ENCODE measurements at regions not wholly inside any gene's neighbourhood (a gene's known extent, or its start where the extent isn't known, plus 50 kb on each side); places are given as distances from the start of the nearest gene placed in this dataset.

DNA sequence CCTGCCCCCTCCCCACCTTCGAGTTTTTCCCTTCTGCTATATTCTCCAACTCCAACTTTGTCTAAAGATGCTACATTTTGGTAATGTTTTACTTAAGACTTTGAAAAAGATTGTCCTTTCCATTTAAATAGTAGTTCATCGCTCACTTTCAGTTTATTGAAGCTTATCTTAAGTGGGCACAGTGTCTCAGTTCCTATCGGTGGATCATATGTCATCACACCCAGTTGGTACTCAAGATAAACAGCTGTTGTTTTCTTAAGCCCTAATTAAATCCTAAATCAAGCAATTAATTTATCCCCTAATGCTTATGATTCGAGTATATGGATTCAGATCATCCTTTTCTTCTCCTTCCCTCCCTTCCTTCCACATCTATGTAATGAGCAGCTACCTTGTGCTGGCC, 210.7 kb downstream of the TLE3 start:
- no peak for DNase-seq (ENCODE audit: low read depth)
- TF ChIP-seq CTCF (IDR thresholded peaks at IDR 0.05; ENCODE audit: insufficient read depth, low read depth, low read length) = no peak

GRCh38 chr15:69887553-69887952, 210.2 kb downstream of the TLE3 start:
- TF ChIP-seq CTCF (IDR thresholded peaks at IDR 0.05; ENCODE audit: insufficient read depth, low read depth, low read length) = no peak

More for the DNA sequence above, 210.7 kb downstream of the TLE3 start:
- H3K4me3 ChIP-seq (ENCODE audit: low read depth, low read length) = no peak overlapping the region

GRCh38 chr15:69888406-69888805, 209.3 kb downstream of the TLE3 start:
- no peak overlapping the region for H3K4me3 ChIP-seq (ENCODE audit: low read depth, low read length)
- no peak for DNase-seq (ENCODE audit: low read depth)
- no peak for TF ChIP-seq CTCF (IDR thresholded peaks at IDR 0.05; ENCODE audit: insufficient read depth, low read depth, low read length)

More at GRCh38 chr15:69887553-69887952, 210.2 kb downstream of the TLE3 start:
- no peak overlapping the region for H3K4me3 ChIP-seq (ENCODE audit: low read depth, low read length)
- no peak for DNase-seq (ENCODE audit: low read depth)

DNA sequence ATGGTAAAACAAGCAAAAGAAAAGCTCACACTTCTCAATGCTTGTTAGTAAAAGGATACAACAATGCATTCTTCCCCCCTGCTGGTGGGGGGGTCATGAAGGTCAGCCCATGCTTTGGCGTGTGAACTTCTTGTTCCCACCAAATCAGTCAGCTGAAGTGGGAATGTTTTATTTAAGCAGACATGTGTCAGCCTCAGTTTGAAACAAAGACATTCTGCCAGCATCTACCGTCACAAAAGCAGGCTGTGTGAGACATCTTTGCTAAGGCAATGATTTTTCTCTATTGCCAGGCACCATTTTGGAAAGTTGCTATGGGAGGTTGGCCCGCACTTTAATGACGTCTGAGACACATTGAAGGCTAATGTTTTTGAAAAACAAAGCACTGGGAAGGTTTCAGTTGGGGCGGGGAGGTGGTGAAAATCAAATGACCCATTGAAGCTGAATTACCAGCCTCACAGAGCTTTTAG, 206.6 kb downstream of the TLE3 start:
- DNase-seq (ENCODE audit: low read depth) = no peak
- no peak overlapping the region for H3K4me3 ChIP-seq (ENCODE audit: low read depth, low read length)
- TF ChIP-seq CTCF (IDR thresholded peaks at IDR 0.05; ENCODE audit: insufficient read depth, low read depth, low read length) = no peak

GRCh38 chr15:69891606-69892005, 206.1 kb downstream of the TLE3 start:
- no peak for TF ChIP-seq CTCF (IDR thresholded peaks at IDR 0.05; ENCODE audit: insufficient read depth, low read depth, low read length)
- H3K4me3 ChIP-seq (ENCODE audit: low read depth, low read length) = no peak overlapping the region
- DNase-seq (ENCODE audit: low read depth) = no peak

DNA sequence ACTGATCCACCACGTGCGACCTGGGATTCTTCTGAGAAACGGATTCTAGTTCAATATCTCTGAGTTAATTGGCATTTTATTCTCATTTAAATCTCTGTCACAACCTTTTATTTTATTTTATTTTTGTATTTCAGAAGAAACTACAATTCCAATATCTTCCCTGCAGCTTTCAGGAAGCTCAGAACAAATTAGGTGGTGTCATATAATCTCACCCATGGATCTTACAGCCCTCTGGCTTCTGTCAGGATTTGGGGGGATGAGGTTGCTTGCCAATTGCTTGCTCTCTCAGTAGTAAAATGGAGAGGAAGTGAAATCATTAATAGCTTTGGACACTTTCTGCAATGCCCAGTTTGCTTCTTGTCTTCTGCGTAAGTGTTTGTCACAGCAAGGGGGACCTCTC, 205.4 kb downstream of the TLE3 start:
- H3K4me3 ChIP-seq (ENCODE audit: low read depth, low read length) = no peak overlapping the region
- no peak for DNase-seq (ENCODE audit: low read depth)
- TF ChIP-seq CTCF (IDR thresholded peaks at IDR 0.05; ENCODE audit: insufficient read depth, low read depth, low read length) = no peak

DNA sequence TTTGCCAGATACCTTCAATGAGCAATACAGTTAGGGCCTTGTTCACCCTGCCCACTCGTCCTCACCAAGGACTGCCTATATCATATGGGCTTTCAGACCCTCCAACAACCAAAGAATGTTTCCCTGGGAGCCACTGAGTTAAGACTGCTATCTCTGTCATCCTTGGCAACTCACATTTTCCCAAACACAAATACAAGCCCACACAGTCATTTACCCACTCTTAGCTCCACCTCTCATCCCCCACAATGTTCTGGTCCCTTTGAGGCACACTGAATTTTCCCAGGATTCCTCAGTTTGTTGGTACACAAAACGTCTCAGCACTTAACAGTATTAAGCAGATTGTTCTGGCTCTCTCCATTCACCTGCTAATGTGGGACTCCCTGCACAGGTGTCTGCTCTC, 204.6 kb downstream of the TLE3 start:
- no peak for DNase-seq (ENCODE audit: low read depth)
- no peak overlapping the region for H3K4me3 ChIP-seq (ENCODE audit: low read depth, low read length)
- no peak for TF ChIP-seq CTCF (IDR thresholded peaks at IDR 0.05; ENCODE audit: insufficient read depth, low read depth, low read length)

All from fibroblast of villous mesenchyme (primary cell).